GM13976 (cell line): ENCODE measurements at regions not wholly inside any gene's neighbourhood (a gene's known extent, or its start where the extent isn't known, plus 50 kb on each side); places are given as distances from the start of the nearest gene placed in this dataset.

ENCODE experiments used
- DNase-seq: peaks from one replicate; pipeline ENCODE4 v3.0.0; 2012; ENCODE audit warnings: low spot score
- CTCF ChIP-seq: IDR thresholded peaks from 2 replicates; pipeline ENCODE4 v1.5.1; 2012; ENCODE audit warnings: borderline replicate concordance, mild to moderate bottlenecking; ENCODE audit not compliant: insufficient read depth; ENCODE audit errors: extremely low read depth, missing control alignments, control extremely low read depth
- in situ Hi-C: fragments of 300-500 bp; cut with MboI; formaldehyde crosslinking; loops from one replicate; pipeline ENCODE4 v1.12.0; 2022; ENCODE audit warnings: low sequenced_read_pairs, mixed read lengths, inconsistent platforms; ENCODE audit not compliant: unreplicated experiment

DNA sequence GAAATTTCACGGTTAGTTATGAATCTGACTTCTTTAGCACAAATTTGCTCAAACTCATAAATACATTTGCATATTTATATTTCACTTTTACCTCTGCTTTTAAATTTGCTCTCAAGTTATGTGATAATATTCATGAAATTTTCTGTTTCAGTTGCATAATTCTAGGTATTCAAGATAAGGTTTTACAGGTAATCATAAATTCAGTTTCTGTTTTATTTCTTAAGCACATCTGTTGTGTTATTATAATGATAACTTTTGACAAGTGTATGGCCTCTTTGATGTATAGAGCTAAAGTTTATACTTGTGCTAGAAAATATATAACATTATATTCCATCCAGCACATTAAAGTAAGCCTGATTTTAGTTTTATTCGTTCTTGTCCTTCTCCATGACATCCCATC is 308.1 kb downstream of the SLC7A11 start:
- TF ChIP-seq CTCF = no peak
- DNase-seq = no peak
- in situ Hi-C loops = no loop called here

GRCh38 chr4:137927972-137928371 is 314.2 kb downstream of the SLC7A11 start:
- DNase-seq = no peak
- in situ Hi-C loops = no loop called here
- no peak for TF ChIP-seq CTCF

DNA sequence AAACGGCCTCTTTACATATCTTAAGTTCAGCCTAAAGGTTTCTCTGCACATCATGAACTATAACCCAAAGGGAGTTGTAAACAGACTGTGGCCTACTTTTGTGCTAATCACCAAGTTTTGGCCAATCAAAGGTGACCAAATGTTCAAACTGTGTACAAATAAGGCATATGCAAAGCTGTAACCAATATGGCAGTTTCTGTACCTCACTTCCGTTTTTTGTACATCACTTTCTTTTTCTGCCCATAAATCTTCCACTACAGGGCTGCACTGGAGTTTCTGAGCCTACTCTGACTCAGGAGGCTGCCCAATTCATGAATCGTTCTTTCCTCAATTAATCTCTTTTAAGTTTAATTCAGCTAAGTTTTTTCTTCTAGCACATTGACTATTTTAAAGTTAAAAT is 318.7 kb downstream of the SLC7A11 start:
- no peak for DNase-seq
- TF ChIP-seq CTCF = no peak
- in situ Hi-C loops = no loop called here

DNA sequence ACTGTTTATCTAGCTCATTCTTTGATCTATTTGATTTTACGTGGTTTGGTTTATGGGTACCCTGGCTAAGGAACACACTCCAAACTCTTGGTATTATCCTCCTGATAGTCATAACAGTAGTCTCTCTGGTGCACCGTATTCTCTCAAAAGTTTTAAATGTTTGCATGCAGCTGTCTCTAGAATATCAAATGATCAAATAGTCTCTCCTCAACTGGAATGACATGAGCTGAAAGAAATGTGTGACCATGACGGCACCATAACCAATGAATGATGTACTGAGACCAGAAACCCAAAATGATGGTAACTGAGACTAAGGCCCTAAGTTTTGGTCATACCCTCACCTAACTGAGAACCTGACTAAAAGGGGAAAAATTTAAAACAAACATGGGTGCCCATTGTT is 319.4 kb downstream of the SLC7A11 start:
- in situ Hi-C loops = no loop called here
- no peak for TF ChIP-seq CTCF
- no peak for DNase-seq

DNA sequence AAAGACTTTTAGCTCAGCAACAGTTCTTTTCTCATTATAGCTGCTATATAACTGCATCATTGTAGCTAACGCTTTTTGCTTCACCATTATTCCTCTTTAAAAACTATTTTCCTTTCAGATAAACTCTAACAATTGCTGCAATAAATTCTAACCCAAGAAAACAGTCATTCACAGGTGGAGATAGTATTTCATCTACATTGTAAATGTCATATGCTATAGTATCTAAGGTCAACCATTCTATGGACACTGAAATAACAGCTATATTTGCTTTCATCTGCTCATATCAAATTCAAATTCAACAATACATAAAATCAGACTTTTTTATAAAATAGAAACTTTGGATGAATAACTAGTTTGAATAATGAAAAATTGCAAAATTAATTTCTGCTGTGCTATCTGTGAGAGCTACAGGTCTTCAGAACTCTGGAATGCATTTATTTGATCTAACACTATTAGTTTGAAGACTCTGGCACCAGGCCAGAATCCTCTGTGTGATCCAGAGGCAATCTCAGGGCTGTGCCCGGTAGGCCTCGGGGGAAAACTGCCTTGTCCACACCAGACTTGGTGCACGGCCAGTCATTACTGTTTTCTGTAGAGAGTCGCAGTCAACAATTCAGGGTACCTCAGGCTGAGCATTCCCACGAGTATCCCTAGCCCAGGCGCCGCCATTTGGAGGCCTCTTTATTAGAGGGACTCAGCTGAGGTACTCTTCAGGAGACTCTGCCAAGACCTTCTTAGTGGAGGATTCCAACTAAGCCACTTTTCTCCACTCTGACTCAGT is 332.4 kb downstream of the SLC7A11 start:
- TF ChIP-seq CTCF = no peak
- DNase-seq = no peak
- in situ Hi-C loops = no loop called here

DNA sequence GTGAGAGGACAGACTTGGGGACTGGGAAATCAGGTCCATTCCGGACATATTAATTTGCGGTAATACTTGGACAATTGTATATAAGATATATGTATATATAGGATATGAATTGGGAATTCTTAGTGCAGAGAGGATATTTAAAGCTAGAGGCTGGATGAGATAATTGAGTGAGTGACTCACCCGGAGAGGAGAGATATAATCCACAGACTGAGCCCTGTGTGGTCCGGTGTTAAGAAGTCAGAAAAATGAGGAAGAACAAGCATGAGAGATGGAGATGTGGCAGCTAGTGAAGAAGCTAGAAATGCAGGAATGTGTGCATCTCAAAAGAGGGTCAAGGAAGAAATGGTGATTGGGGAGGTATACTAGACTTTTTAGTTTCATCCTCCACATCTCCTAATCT is 336.2 kb downstream of the SLC7A11 start:
- DNase-seq = no peak
- in situ Hi-C loops = no loop called here
- TF ChIP-seq CTCF = no peak
